Ovary (tissue), 7 donors: ENCODE measurements at regions not wholly inside any gene's neighbourhood (a gene's known extent, or its start where the extent isn't known, plus 50 kb on each side); places are given as distances from the start of the nearest gene placed in this dataset.

Experiments used
- DNase-seq, 5 donors: peaks; one replicate each; pipeline ENCODE4 v3.0.0-alpha.2; 2019 to 2020
- H3K27ac ChIP-seq, 2 donors: fragments of 200-600 bp; one replicate each; pipeline versions ENCODE4 v1.5.1 to v1.8.0; 2019 to 2022
- H3K27me3 ChIP-seq: fragments of 200-600 bp; one replicate; pipeline ENCODE4 v1.8.0; 2022
- H3K36me3 ChIP-seq: fragments of 200-600 bp; sonication (generic); one replicate; pipeline ENCODE4 v1.5.1; 2019
- H3K4me1 ChIP-seq: one replicate; pipeline ENCODE4 v1.8.1; 2013; ENCODE audit warnings: mild to moderate bottlenecking, moderate library complexity; ENCODE audit not compliant: insufficient read depth
- H3K4me3 ChIP-seq: fragments of 200-600 bp; sonication (generic); one replicate; pipeline ENCODE4 v1.5.1; 2017
- H3K9me3 ChIP-seq, 2 donors: fragments of 200-600 bp in 1 of 2; sonication (generic) in 1 of 2; one replicate each; pipeline versions ENCODE4 v1.5.1 to v1.8.1; 2013 to 2019; ENCODE audit warnings: mild to moderate bottlenecking in 1 of 2, moderate library complexity in 1 of 2
- CTCF ChIP-seq, 3 donors: fragments of 450-650 bp in 2 of 3; fragments of 200-600 bp in 1 of 3; IDR thresholded peaks; one replicate each; pipeline versions ENCODE4 v1.5.1 to v1.8.0; 2016 to 2022; ENCODE audit warnings: antibody characterized with exemption in 3 of 3, mild to moderate bottlenecking in 1 of 3
- EP300 ChIP-seq: sonication (generic); formaldehyde crosslinking; IDR thresholded peaks from one replicate; pipeline ENCODE4 v1.6.1; 2017; ENCODE audit warnings: antibody characterized with exemption
- POLR2A ChIP-seq: fragments of 450-650 bp; IDR thresholded peaks from one replicate; pipeline ENCODE4 v1.6.1; 2017; ENCODE audit warnings: antibody characterized with exemption, mild to moderate bottlenecking, moderate library complexity
- WGBS, 3 donors: extraction: QIAGEN DNeasy Blood & Tissue Kit in 1 of 3; methylation state at CpG; one replicate each; pipeline versions ENCODE4 v1.1.5 to v1.1.7; 2013 to 2017; 5-methylcytosine and 5-hydroxymethylcytosine counted together
- intact Hi-C, 4 donors: fragments of 100-400 bp; cut with DNase I; formaldehyde crosslinking; loops; one replicate each; pipeline versions ENCODE4 v1.11.0 to v1.15.1; 2022 to 2023
- donor health status: DM: no; HTN: no; CAD: no; lungs with moderate emphysema.
- donor health status: DM: no; HTN: no; CAD: no.
- donor health status: Bipolar disorder and iron deficiency.
- donor health status: DM: no; HTN: no; CAD: no.
- donor health status: DM: yes; HTN: yes; CAD: no.

- Histone ChIP-seq H3K27me3 (no peaks in the 10 kb centered on the region), H3K4me1 (no peaks in the 10 kb centered on the region), H3K4me3 (no peak overlapping the region), H3K36me3 (no peaks in the 10 kb centered on the region), H3K27ac (no peak overlapping the region), H3K9me3 (no peaks in the 10 kb centered on the region)
- no peak for DNase-seq
- no peak for TF ChIP-seq CTCF (IDR thresholded peaks at IDR 0.05)
- no peak for TF ChIP-seq EP300
- TF ChIP-seq POLR2A = no peak
- intact Hi-C loops = no loop called here
- 58 to 88% (median 73%) methylated on average over 1 of the region's 1 CpG for WGBS, 3 donors
These were observed 460.9 kb upstream of the KHDRBS2 start for GRCh38 chr6:62746968-62747367.

GRCh38 chr6:62746161-62746560 is 460.1 kb upstream of the KHDRBS2 start:
- intact Hi-C loops = no loop called here

GRCh38 chr6:62740596-62740995 is 454.6 kb upstream of the KHDRBS2 start:
- Histone ChIP-seq H3K9me3 (no peaks in the 10 kb centered on the region), H3K27ac (no peak overlapping the region), H3K4me3 (no peak overlapping the region), H3K4me1 (no peaks in the 10 kb centered on the region), H3K27me3 (no peaks in the 10 kb centered on the region), H3K36me3 (no peaks in the 10 kb centered on the region)
- peak in 1 of 5 donors; percentile 8 for DNase-seq
- TF ChIP-seq CTCF (IDR thresholded peaks at IDR 0.05) = no peak
- no peak for TF ChIP-seq POLR2A
- TF ChIP-seq EP300 = no peak
- intact Hi-C loops = no loop called here
- WGBS, 3 donors = 84 to 100% (median 96%) methylated on average over 5 of the region's 5 CpGs

More at GRCh38 chr6:62746161-62746560, 460.1 kb upstream of the KHDRBS2 start:
- Histone ChIP-seq H3K4me3 (no peak overlapping the region), H3K36me3 (no peaks in the 10 kb centered on the region), H3K9me3 (no peaks in the 10 kb centered on the region), H3K27me3 (no peaks in the 10 kb centered on the region), H3K27ac (no peak overlapping the region), H3K4me1 (no peaks in the 10 kb centered on the region)
- TF ChIP-seq CTCF (IDR thresholded peaks at IDR 0.05) (no peak), POLR2A (no peak), EP300 (no peak)
- no peak for DNase-seq

- Histone ChIP-seq H3K27me3 (no peaks in the 10 kb centered on the region), H3K36me3 (no peaks in the 10 kb centered on the region), H3K27ac (no peak overlapping the region), H3K4me3 (no peak overlapping the region), H3K4me1 (no peaks in the 10 kb centered on the region), H3K9me3 (no peaks in the 10 kb centered on the region)
- intact Hi-C loops = no loop called here
- no peak for TF ChIP-seq CTCF (IDR thresholded peaks at IDR 0.05)
- no peak for TF ChIP-seq EP300
- no peak for TF ChIP-seq POLR2A
- WGBS, 3 donors = 45 to 60% (median 52%) methylated on average over 2 of the region's 2 CpGs
- DNase-seq = no peak
These were observed 454.1 kb upstream of the KHDRBS2 start for GRCh38 chr6:62740171-62740570.

- TF ChIP-seq POLR2A (no peak), CTCF (IDR thresholded peaks at IDR 0.05) (no peak), EP300 (no peak)
- H3K36me3 ChIP-seq = no peaks in the 10 kb centered on the region
- 53 to 70% (median 57%) methylated on average over 2 of the region's 2 CpGs for WGBS, 3 donors
- H3K4me1 ChIP-seq = no peaks in the 10 kb centered on the region
- intact Hi-C loops = no loop called here
- DNase-seq = no peak
- no peak overlapping the region for H3K4me3 ChIP-seq
- H3K27ac ChIP-seq = no peak overlapping the region
- no peaks in the 10 kb centered on the region for H3K9me3 ChIP-seq
- no peaks in the 10 kb centered on the region for H3K27me3 ChIP-seq
These were observed 451.8 kb upstream of the KHDRBS2 start for GRCh38 chr6:62737792-62738191.
